SK-N-SH treated with all-trans-retinoic acid at 6 μM for 48 hours (cell line): ENCODE measurements at regions not wholly inside any gene's neighbourhood (a gene's known extent, or its start where the extent isn't known, plus 50 kb on each side); places are given as distances from the start of the nearest gene placed in this dataset.

Source experiments
- ATAC-seq: fragments of 200-7000 bp; cut with Tn5 transposase; 3 replicates; pipeline ENCODE4 v1.9.1; 2020; ENCODE audit warnings: mild to moderate bottlenecking, moderate library complexity
- ARNTL ChIP-seq: fragments of 450-650 bp; formaldehyde crosslinking; IDR thresholded peaks from 2 replicates; pipeline ENCODE4 v1.5.0; 2020; ENCODE audit warnings: low read depth, mild to moderate bottlenecking, moderate library complexity, borderline replicate concordance
- BACH2 ChIP-seq: fragments of 250-450 bp; sonication (Bioruptor Pico); IDR thresholded peaks from 2 replicates; pipeline ENCODE4 v1.9.0; 2021; ENCODE audit warnings: mild to moderate bottlenecking, borderline replicate concordance
- CREB5 ChIP-seq: fragments of 250-450 bp; sonication (Bioruptor Pico); IDR thresholded peaks from 2 replicates; pipeline ENCODE4 v1.5.1; 2020; ENCODE audit warnings: low read depth, mild to moderate bottlenecking, moderate library complexity
- CSDC2 ChIP-seq: fragments of 250-450 bp; sonication (Bioruptor Pico); IDR thresholded peaks from 2 replicates; pipeline ENCODE4 v1.5.0; 2020; ENCODE audit warnings: mild to moderate bottlenecking, moderate library complexity
- CSRNP3 ChIP-seq: fragments of 250-450 bp; sonication (Bioruptor Pico); IDR thresholded peaks from 2 replicates; pipeline ENCODE4 v1.5.1; 2021; ENCODE audit warnings: mild to moderate bottlenecking, moderate library complexity
- ESRRG ChIP-seq: fragments of 250-450 bp; sonication (Bioruptor Pico); IDR thresholded peaks from 2 replicates; pipeline ENCODE4 v1.6.1; 2021; ENCODE audit warnings: mild to moderate bottlenecking
- GLIS3 ChIP-seq: fragments of 250-450 bp; sonication (Bioruptor Pico); IDR thresholded peaks from 2 replicates; pipeline ENCODE4 v1.5.0; 2020; ENCODE audit warnings: mild to moderate bottlenecking, moderate library complexity
- ISL1 ChIP-seq: fragments of 250-450 bp; sonication (Bioruptor Pico); IDR thresholded peaks from 2 replicates; pipeline ENCODE4 v2.1.2; 2022; ENCODE audit warnings: mild to moderate bottlenecking, moderate library complexity
- OSR1 ChIP-seq: fragments of 250-450 bp; sonication (Bioruptor Pico); IDR thresholded peaks from 2 replicates; pipeline ENCODE4 v1.8.0; 2022; ENCODE audit warnings: moderate library complexity, mild to moderate bottlenecking, inconsistent platforms
- PATZ1 ChIP-seq: fragments of 250-450 bp; sonication (Bioruptor Pico); IDR thresholded peaks from 2 replicates; pipeline ENCODE4 v1.8.0; 2020; ENCODE audit warnings: mild to moderate bottlenecking, moderate library complexity, borderline replicate concordance
- POU6F1 ChIP-seq: fragments of 250-450 bp; sonication (Bioruptor Pico); IDR thresholded peaks from 2 replicates; pipeline ENCODE4 v1.8.0; 2021; ENCODE audit warnings: low read depth, mild to moderate bottlenecking, moderate library complexity, borderline replicate concordance
- PPARA ChIP-seq: fragments of 250-450 bp; sonication (Bioruptor Pico); IDR thresholded peaks from 2 replicates; pipeline ENCODE4 v1.5.0; 2020; ENCODE audit warnings: mild to moderate bottlenecking, borderline replicate concordance
- RARB ChIP-seq: fragments of 250-450 bp; sonication (Bioruptor Pico); IDR thresholded peaks from 2 replicates; pipeline ENCODE4 v1.8.0; 2021; ENCODE audit warnings: mild to moderate bottlenecking, moderate library complexity
- SNAI2 ChIP-seq: fragments of 250-450 bp; sonication (Bioruptor Pico); IDR thresholded peaks from 2 replicates; pipeline ENCODE4 v1.5.0; 2020; ENCODE audit warnings: mild to moderate bottlenecking, moderate library complexity
- TCF4 ChIP-seq: fragments of 250-450 bp; sonication (Bioruptor Pico); IDR thresholded peaks from 2 replicates; pipeline ENCODE4 v1.8.0; 2021; ENCODE audit warnings: mild to moderate bottlenecking, moderate library complexity, borderline replicate concordance
- TOX ChIP-seq: fragments of 250-450 bp; sonication (Bioruptor Pico); IDR thresholded peaks from 2 replicates; pipeline ENCODE4 v1.8.0; 2021; ENCODE audit warnings: mild to moderate bottlenecking, moderate library complexity, borderline replicate concordance
- ZC3H10 ChIP-seq: fragments of 250-450 bp; sonication (Bioruptor Pico); IDR thresholded peaks from 2 replicates; pipeline ENCODE4 v1.5.1; 2021; ENCODE audit warnings: mild to moderate bottlenecking, moderate library complexity
- ZFP3 ChIP-seq: fragments of 250-450 bp; sonication (Bioruptor Pico); IDR thresholded peaks from 2 replicates; pipeline ENCODE4 v1.5.0; 2020; ENCODE audit warnings: mild to moderate bottlenecking, moderate library complexity
- ZFP30 ChIP-seq: fragments of 450-650 bp; formaldehyde crosslinking; IDR thresholded peaks from 2 replicates; pipeline ENCODE4 v1.5.0; 2022; ENCODE audit warnings: mild to moderate bottlenecking, moderate library complexity
- ZNF70 ChIP-seq: fragments of 450-650 bp; formaldehyde crosslinking; IDR thresholded peaks from 2 replicates; pipeline ENCODE4 v1.5.0; 2020; ENCODE audit warnings: mild to moderate bottlenecking, moderate library complexity
- TF ChIP-seq, protein P1 (sequence below): fragments of 250-450 bp; sonication (Bioruptor Pico); IDR thresholded peaks from 2 replicates; pipeline ENCODE4 v1.5.0; 2020; ENCODE audit warnings: mild to moderate bottlenecking, moderate library complexity

GRCh38 chr2:66127061-66127460 is 307.9 kb upstream of the MEIS1 start:
- no peak for ATAC-seq
- TF ChIP-seq CSDC2 (no peak), RARB (CRISPR knock-in tag) (no peak), ZFP30 (no peak), ZFP3 (CRISPR knock-in tag) (no peak), BACH2 (no peak), OSR1 (CRISPR knock-in tag) (no peak), SNAI2 (no peak), ISL1 (CRISPR knock-in tag) (no peak)

- ATAC-seq = no peak
- TF ChIP-seq CSRNP3 = no peak
These were observed 309.0 kb upstream of the MEIS1 start for GRCh38 chr2:66125951-66126350.

- ATAC-seq = no peak
These were observed 312.4 kb upstream of the MEIS1 start for GRCh38 chr2:66122516-66122915.

GRCh38 chr2:66121946-66122345 is 313.0 kb upstream of the MEIS1 start:
- TF ChIP-seq PPARA (CRISPR knock-in tag) = no peak
- no peak for ATAC-seq

More at GRCh38 chr2:66122516-66122915, 312.4 kb upstream of the MEIS1 start:
- TF ChIP-seq ISL1 (CRISPR knock-in tag) (no peak), OSR1 (CRISPR knock-in tag) (no peak), PATZ1 (CRISPR knock-in tag) (no peak), CREB5 (CRISPR knock-in tag) (no peak), PPARA (CRISPR knock-in tag) (no peak), RARB (CRISPR knock-in tag) (no peak), ZFP3 (CRISPR knock-in tag) (no peak), GLIS3 (CRISPR knock-in tag) (no peak), TCF4 (CRISPR knock-in tag) (no peak), SNAI2 (no peak), ZNF70 (CRISPR knock-in tag) (no peak)
- TF ChIP-seq, protein P1, sequence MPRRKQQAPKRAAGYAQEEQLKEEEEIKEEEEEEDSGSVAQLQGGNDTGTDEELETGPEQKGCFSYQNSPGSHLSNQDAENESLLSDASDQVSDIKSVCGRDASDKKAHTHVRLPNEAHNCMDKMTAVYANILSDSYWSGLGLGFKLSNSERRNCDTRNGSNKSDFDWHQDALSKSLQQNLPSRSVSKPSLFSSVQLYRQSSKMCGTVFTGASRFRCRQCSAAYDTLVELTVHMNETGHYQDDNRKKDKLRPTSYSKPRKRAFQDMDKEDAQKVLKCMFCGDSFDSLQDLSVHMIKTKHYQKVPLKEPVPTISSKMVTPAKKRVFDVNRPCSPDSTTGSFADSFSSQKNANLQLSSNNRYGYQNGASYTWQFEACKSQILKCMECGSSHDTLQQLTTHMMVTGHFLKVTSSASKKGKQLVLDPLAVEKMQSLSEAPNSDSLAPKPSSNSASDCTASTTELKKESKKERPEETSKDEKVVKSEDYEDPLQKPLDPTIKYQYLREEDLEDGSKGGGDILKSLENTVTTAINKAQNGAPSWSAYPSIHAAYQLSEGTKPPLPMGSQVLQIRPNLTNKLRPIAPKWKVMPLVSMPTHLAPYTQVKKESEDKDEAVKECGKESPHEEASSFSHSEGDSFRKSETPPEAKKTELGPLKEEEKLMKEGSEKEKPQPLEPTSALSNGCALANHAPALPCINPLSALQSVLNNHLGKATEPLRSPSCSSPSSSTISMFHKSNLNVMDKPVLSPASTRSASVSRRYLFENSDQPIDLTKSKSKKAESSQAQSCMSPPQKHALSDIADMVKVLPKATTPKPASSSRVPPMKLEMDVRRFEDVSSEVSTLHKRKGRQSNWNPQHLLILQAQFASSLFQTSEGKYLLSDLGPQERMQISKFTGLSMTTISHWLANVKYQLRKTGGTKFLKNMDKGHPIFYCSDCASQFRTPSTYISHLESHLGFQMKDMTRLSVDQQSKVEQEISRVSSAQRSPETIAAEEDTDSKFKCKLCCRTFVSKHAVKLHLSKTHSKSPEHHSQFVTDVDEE (CRISPR knock-in tag) = no peak
- TF ChIP-seq, all 23 proteins: peak for 0

DNA sequence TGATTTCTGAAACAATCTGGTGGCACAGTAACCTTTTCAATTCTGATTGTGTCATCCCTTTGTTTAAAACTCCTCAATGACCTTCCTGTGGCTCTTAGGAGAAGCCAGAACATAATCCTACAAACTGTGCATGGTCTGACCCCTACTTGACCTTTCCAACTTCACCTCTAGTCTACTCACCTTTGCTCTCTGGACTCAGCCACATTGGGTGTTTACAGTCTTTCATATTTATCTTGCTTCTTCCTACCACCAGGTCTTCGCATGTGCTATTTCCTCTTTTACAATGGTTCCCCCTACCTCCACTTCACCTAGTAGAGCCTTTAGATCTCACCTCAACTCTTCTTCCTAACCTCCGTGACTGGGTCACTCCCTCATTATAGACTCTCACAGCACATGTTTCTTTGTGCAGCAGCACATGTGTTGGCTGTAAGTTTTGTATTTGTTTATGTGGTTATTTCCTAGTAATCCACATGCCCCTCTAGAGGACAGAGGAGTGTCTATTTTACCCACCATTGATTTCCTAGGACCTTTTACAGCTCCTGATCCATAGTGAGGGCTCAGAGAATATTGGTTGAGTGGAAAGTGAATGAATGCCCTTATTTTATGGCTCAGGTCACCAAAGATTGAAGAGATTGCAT is 320.8 kb upstream of the MEIS1 start:
- no peak for ATAC-seq
- TF ChIP-seq TCF4 (CRISPR knock-in tag) = no peak
- no peak for TF ChIP-seq TOX (CRISPR knock-in tag)
- TF ChIP-seq ARNTL (CRISPR knock-in tag) = no peak
- TF ChIP-seq PATZ1 (CRISPR knock-in tag) = no peak
- no peak for TF ChIP-seq ZC3H10 (CRISPR knock-in tag)
- no peak for TF ChIP-seq ZFP3 (CRISPR knock-in tag)
- no peak for TF ChIP-seq CSRNP3
- no peak for TF ChIP-seq GLIS3 (CRISPR knock-in tag)
- no peak for TF ChIP-seq POU6F1
- TF ChIP-seq ZFP30 = no peak
- TF ChIP-seq ZNF70 (CRISPR knock-in tag) = no peak
- TF ChIP-seq ESRRG (CRISPR knock-in tag) = no peak
- TF ChIP-seq SNAI2 = no peak
- no peak for TF ChIP-seq CSDC2
